MM.1S (cell line): ENCODE measurements at regions not wholly inside any gene's neighbourhood (a gene's known extent, or its start where the extent isn't known, plus 50 kb on each side); places are given as distances from the start of the nearest gene placed in this dataset.

Experiments used
- DNase-seq: peaks from one replicate; pipeline ENCODE4 v3.0.0-alpha.2; 2015
- H2AFZ ChIP-seq: fragments of 300-600 bp; sonication (generic); 2 replicates; pipeline ENCODE4 v1.6.0; 2016; ENCODE audit warnings: antibody characterized with exemption, low read length
- H3F3A ChIP-seq: fragments of 300-600 bp; sonication (generic); 2 replicates; pipeline ENCODE4 v1.6.1; 2016; ENCODE audit warnings: mild to moderate bottlenecking, antibody characterized with exemption, low read length, moderate library complexity, mixed read lengths; ENCODE audit not compliant: insufficient read depth
- H3K27ac ChIP-seq: fragments of 300-600 bp; sonication (generic); 2 replicates; pipeline ENCODE4 v1.5.1; 2016; ENCODE audit warnings: mild to moderate bottlenecking, low read length
- H3K27me3 ChIP-seq: fragments of 300-600 bp; sonication (generic); replicated peaks from 2 replicates; pipeline ENCODE4 v1.6.0; 2016; ENCODE audit warnings: low read length; ENCODE audit not compliant: insufficient read depth
- H3K36me3 ChIP-seq: fragments of 300-600 bp; sonication (generic); replicated peaks from 2 replicates; pipeline ENCODE4 v1.6.1; 2016; ENCODE audit warnings: mild to moderate bottlenecking, low read length, mixed read lengths; ENCODE audit not compliant: insufficient read depth
- H3K4me1 ChIP-seq: fragments of 300-600 bp; sonication (generic); 2 replicates; pipeline ENCODE4 v1.6.1; 2016; ENCODE audit warnings: low read length, mixed read lengths
- H3K4me2 ChIP-seq: fragments of 300-600 bp; sonication (generic); 2 replicates; pipeline ENCODE4 v1.6.0; 2016; ENCODE audit warnings: low read depth, low read length
- H3K4me3 ChIP-seq: fragments of 300-600 bp; sonication (generic); 2 replicates; pipeline ENCODE4 v1.5.1; 2016; ENCODE audit warnings: low read length, mixed read lengths
- H3K79me2 ChIP-seq: fragments of 300-600 bp; sonication (generic); 2 replicates; pipeline ENCODE4 v1.6.1; 2016; ENCODE audit warnings: mixed run types, low read length, mixed read lengths
- H3K9ac ChIP-seq: fragments of 300-600 bp; sonication (generic); 2 replicates; pipeline ENCODE4 v1.6.1; 2016; ENCODE audit warnings: low read length, mixed read lengths
- H3K9me2 ChIP-seq: fragments of 300-600 bp; sonication (generic); replicated peaks from 2 replicates; pipeline ENCODE4 v1.6.1; 2016; ENCODE audit warnings: mild to moderate bottlenecking, low read length, mixed read lengths; ENCODE audit not compliant: insufficient read depth
- H3K9me3 ChIP-seq: fragments of 300-600 bp; sonication (generic); replicated peaks from 2 replicates; pipeline ENCODE4 v1.6.1; 2016; ENCODE audit warnings: mild to moderate bottlenecking, low read length, mixed read lengths; ENCODE audit not compliant: insufficient read depth
- H4K20me1 ChIP-seq: fragments of 300-600 bp; sonication (generic); 2 replicates; pipeline ENCODE4 v1.6.1; 2016; ENCODE audit warnings: mild to moderate bottlenecking, low read length, moderate library complexity, mixed read lengths; ENCODE audit not compliant: insufficient read depth
- EZH2 ChIP-seq: fragments of 300-600 bp; sonication (generic); optimal IDR thresholded peaks from 2 replicates; pipeline ENCODE3; 2017; ENCODE audit warnings: low read depth, mild to moderate bottlenecking, antibody characterized with exemption, low read length, mixed read lengths
- EZH2phosphoT487 ChIP-seq: fragments of 300-600 bp; sonication (generic); IDR thresholded peaks from 2 replicates; pipeline ENCODE4 v1.6.1; 2018; ENCODE audit warnings: antibody characterized with exemption, low read length
- TF ChIP-seq, protein P1 (sequence below): fragments of 300-600 bp; sonication (generic); IDR thresholded peaks from 2 replicates; pipeline ENCODE4 v1.5.1; 2016; ENCODE audit warnings: antibody characterized with exemption, low read length, mixed read lengths

DNA sequence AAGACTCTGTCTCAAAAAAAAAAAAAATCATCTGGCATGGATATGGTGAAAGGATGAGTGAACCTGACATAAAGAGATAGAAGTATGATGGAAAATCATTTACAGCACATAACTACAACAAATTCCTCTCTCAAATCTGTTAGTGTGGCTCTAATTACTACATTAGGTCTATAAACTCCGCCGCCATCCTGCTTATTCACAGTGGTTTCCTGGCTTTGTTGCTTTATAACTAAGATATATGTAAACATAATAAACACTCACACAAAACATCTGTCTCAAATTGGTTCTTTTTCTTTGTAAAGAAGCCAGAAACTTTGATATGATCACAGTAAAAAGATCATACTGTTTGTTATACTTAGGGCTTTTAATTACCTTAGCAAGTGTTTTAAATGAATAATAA is 412.6 kb upstream of the FAM98A start:
- no peak overlapping the region for H2AFZ ChIP-seq
- H3K4me2 ChIP-seq, result no peak overlapping the region
- no peak overlapping the region for H3K9ac ChIP-seq
- no peaks in the 10 kb centered on the region for H3K9me3 ChIP-seq
- H3K4me1 ChIP-seq, result no peaks in the 10 kb centered on the region
- no peaks in the 10 kb centered on the region for H3F3A ChIP-seq
- H3K27ac ChIP-seq, result no peak overlapping the region
- TF ChIP-seq EZH2phosphoT487 (no peak), EZH2 (no peak)
- TF ChIP-seq, protein P1, sequence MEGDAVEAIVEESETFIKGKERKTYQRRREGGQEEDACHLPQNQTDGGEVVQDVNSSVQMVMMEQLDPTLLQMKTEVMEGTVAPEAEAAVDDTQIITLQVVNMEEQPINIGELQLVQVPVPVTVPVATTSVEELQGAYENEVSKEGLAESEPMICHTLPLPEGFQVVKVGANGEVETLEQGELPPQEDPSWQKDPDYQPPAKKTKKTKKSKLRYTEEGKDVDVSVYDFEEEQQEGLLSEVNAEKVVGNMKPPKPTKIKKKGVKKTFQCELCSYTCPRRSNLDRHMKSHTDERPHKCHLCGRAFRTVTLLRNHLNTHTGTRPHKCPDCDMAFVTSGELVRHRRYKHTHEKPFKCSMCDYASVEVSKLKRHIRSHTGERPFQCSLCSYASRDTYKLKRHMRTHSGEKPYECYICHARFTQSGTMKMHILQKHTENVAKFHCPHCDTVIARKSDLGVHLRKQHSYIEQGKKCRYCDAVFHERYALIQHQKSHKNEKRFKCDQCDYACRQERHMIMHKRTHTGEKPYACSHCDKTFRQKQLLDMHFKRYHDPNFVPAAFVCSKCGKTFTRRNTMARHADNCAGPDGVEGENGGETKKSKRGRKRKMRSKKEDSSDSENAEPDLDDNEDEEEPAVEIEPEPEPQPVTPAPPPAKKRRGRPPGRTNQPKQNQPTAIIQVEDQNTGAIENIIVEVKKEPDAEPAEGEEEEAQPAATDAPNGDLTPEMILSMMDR, result no peak
- no peaks in the 10 kb centered on the region for H3K27me3 ChIP-seq
- DNase-seq, result no peak
- no peaks in the 10 kb centered on the region for H3K79me2 ChIP-seq
- H3K4me3 ChIP-seq, result no peak overlapping the region
- no peaks in the 10 kb centered on the region for H3K9me2 ChIP-seq
- H4K20me1 ChIP-seq, result no peaks in the 10 kb centered on the region
- no peaks in the 10 kb centered on the region for H3K36me3 ChIP-seq

DNA sequence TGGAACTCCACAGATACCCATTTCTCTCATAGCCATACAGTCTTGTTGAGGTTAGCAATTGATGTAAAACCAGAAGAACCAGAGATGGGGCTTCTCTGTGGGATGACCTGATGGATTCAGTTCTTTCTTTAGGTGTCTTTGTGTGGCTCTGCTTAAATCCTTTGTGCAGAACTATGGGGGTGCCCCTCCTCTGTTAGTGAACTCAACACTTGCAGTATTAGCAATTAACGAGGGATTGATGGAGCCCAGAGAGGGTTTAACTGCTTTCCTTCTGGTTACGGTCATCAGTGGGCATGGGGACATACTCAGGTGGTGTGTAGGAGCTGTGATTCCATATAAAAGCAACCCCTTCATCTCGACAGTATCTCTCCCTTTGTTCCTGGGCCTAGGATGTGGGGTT is 406.8 kb upstream of the FAM98A start:
- Histone ChIP-seq H4K20me1 (no peaks in the 10 kb centered on the region), H3K4me3 (no peak overlapping the region), H3K9me3 (no peaks in the 10 kb centered on the region), H3K36me3 (no peaks in the 10 kb centered on the region), H3K9ac (no peak overlapping the region), H3K4me2 (no peak overlapping the region), H3K27me3 (no peaks in the 10 kb centered on the region), H2AFZ (no peak overlapping the region), H3F3A (peaks cover 6% of the 10 kb centered on the region), H3K27ac (no peak overlapping the region), H3K4me1 (peaks cover 18% of the 10 kb centered on the region), H3K9me2 (no peaks in the 10 kb centered on the region), H3K79me2 (no peaks in the 10 kb centered on the region)
- DNase-seq, result no peak
- TF ChIP-seq, protein P1, result no peak

DNA sequence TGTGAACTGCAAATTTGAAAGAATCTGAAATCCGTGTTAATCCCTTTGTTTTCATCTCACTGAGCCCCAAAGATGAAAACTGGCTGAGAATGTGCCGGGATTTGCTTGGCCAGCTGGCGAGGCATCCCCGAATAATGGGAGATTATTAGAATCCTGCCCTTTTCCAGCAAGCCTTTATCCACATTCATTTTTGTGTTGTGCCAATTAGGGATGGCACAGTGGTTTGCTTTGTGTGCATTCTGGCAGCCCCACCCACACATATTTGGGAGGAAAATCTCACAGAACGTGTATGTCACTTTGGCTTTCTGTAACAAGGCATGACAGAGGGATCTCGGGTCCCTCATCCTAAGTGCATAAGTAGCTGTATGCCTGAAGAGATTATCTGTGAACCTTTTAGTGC is 405.8 kb upstream of the FAM98A start:
- Histone ChIP-seq H3K36me3 (no peaks in the 10 kb centered on the region), H4K20me1 (no peaks in the 10 kb centered on the region), H3K79me2 (no peaks in the 10 kb centered on the region), H3K9ac (no peak overlapping the region), H3F3A (peaks cover 6% of the 10 kb centered on the region), H3K9me3 (no peaks in the 10 kb centered on the region), H3K27me3 (no peaks in the 10 kb centered on the region), H3K27ac (no peak overlapping the region), H3K4me1 (peaks cover 18% of the 10 kb centered on the region), H3K9me2 (no peaks in the 10 kb centered on the region), H3K4me3 (no peak overlapping the region), H2AFZ (no peak overlapping the region), H3K4me2 (no peak overlapping the region)
- DNase-seq, result no peak
- TF ChIP-seq EZH2phosphoT487, result no peak
- no peak for TF ChIP-seq EZH2
- TF ChIP-seq, protein P1, result no peak

DNA sequence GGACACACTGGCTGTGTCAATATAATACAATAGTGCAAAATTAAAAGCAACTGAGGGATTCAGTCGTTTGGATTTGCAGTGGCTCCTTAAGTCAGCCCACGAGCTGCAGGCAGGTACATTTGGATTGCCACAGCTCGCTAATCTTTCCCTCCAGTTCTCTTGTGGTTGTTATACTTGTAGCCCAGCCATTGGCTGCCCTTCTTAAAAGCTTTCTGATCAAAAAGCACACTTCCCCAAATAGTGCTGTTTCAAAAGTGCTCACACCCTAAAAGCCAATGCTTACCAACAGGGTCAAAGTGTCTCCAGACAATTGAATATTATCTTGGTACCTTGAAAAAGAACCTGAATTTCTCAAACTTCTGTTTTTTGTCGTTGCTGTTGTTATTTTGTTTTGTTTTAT is 404.7 kb upstream of the FAM98A start:
- Histone ChIP-seq H3K9me2 (no peaks in the 10 kb centered on the region), H3K79me2 (no peaks in the 10 kb centered on the region), H3F3A (peaks cover 6% of the 10 kb centered on the region), H3K27ac (no peak overlapping the region), H4K20me1 (no peaks in the 10 kb centered on the region), H2AFZ (no peak overlapping the region), H3K9me3 (no peaks in the 10 kb centered on the region), H3K4me3 (no peak overlapping the region), H3K9ac (no peak overlapping the region), H3K4me2 (no peak overlapping the region), H3K4me1 (peaks cover 18% of the 10 kb centered on the region), H3K27me3 (no peaks in the 10 kb centered on the region), H3K36me3 (no peaks in the 10 kb centered on the region)
- TF ChIP-seq, protein P1, result no peak
- TF ChIP-seq EZH2, result no peak
- no peak for DNase-seq
